HEK293 (cell line): ENCODE measurements at regions not wholly inside any gene's neighbourhood (a gene's known extent, or its start where the extent isn't known, plus 50 kb on each side); places are given as distances from the start of the nearest gene placed in this dataset.

Experiments
- CTCF ChIA-PET: fragments of 350-600 bp; formaldehyde crosslinking; extraction: SDS; loops from one replicate; lab custom pipeline; 2021; ENCODE audit warnings: antibody characterized with exemption; lab: Yijun Ruan, JAX
- POLR2A ChIA-PET: fragments of 300-600 bp; formaldehyde crosslinking; extraction: SDS; loops from one replicate; lab custom pipeline; 2020; ENCODE audit warnings: antibody characterized with exemption, inconsistent platforms; lab: Yijun Ruan, JAX
- H3K27ac ChIP-seq: fragments of 200-500 bp; sonication (Bioruptor generic); 2 replicates; pipeline ENCODE4 v1.5.1; 2014; ENCODE audit warnings: low read depth, low read length, control low read depth, inconsistent platforms; ENCODE audit errors: extremely low read depth
- H3K36me3 ChIP-seq, 2 experiments: fragments of 200-500 bp in 1 of 2; sonication (Bioruptor generic) in 1 of 2; 1 replicate in 1 of 2; 2 replicates in 1 of 2; pipeline ENCODE4 v1.5.1; 2014 to 2017; ENCODE audit warnings: inconsistent platforms in 2 of 2, low read length in 2 of 2; ENCODE audit not compliant: control insufficient read depth in 2 of 2, insufficient read depth in 1 of 2
- H3K4me1 ChIP-seq: fragments of 200-500 bp; sonication (Bioruptor generic); 2 replicates; pipeline ENCODE4 v1.5.1; 2014; ENCODE audit warnings: mild to moderate bottlenecking, low read length, inconsistent platforms; ENCODE audit not compliant: control insufficient read depth, insufficient read depth
- H3K4me3 ChIP-seq: 2 replicates; pipeline ENCODE4 v1.5.1; 2011; ENCODE audit warnings: low read depth, mild to moderate bottlenecking, control low read depth, low read length, moderate library complexity
- H3K9me3 ChIP-seq: fragments of 200-500 bp; sonication (Bioruptor generic); 2 replicates; pipeline ENCODE4 v1.5.1; 2014; ENCODE audit warnings: low read depth, low read length, inconsistent platforms; ENCODE audit not compliant: control insufficient read depth, insufficient read depth
- ELK4 ChIP-seq: IDR thresholded peaks from 2 replicates; pipeline ENCODE4 v1.6.1; 2011; ENCODE audit warnings: mild to moderate bottlenecking, low read depth, low read length, borderline replicate concordance
- KLF1 ChIP-seq: fragments of 450-650 bp; formaldehyde crosslinking; IDR thresholded peaks from 2 replicates; pipeline ENCODE4 v1.5.1; 2016; ENCODE audit warnings: missing biosample characterization, missing genetic modification characterization
- PRDM6 ChIP-seq: fragments of 450-650 bp; formaldehyde crosslinking; IDR thresholded peaks from 2 replicates; pipeline ENCODE4 v1.5.1; 2017; ENCODE audit warnings: missing biosample characterization, missing genetic modification characterization
- SETDB1 ChIP-seq: IDR thresholded peaks from one replicate; pipeline ENCODE4 v1.6.1; 2017; ENCODE audit warnings: mild to moderate bottlenecking, low read length, moderate library complexity, mixed read lengths; ENCODE audit not compliant: insufficient read length
- ZBTB11 ChIP-seq: fragments of 450-650 bp; formaldehyde crosslinking; conservative IDR thresholded peaks from 2 replicates; pipeline ENCODE4 v1.5.1; 2016; ENCODE audit warnings: low read depth, missing biosample characterization, missing genetic modification characterization
- ZFHX2 ChIP-seq: fragments of 450-650 bp; formaldehyde crosslinking; conservative IDR thresholded peaks from 2 replicates; pipeline ENCODE4 v1.5.1; 2016; ENCODE audit warnings: missing biosample characterization, missing genetic modification characterization
- ZNF19 ChIP-seq: fragments of 450-650 bp; formaldehyde crosslinking; IDR thresholded peaks from 2 replicates; pipeline ENCODE4; 2016; ENCODE audit warnings: missing biosample characterization, missing genetic modification characterization, low read depth
- ZNF248 ChIP-seq: fragments of 450-650 bp; formaldehyde crosslinking; IDR thresholded peaks from 2 replicates; pipeline ENCODE4 v1.5.1; 2017; ENCODE audit warnings: missing biosample characterization, missing genetic modification characterization
- ZNF280C ChIP-seq: fragments of 450-650 bp; formaldehyde crosslinking; IDR thresholded peaks from 2 replicates; pipeline ENCODE4 v1.5.1; 2016; ENCODE audit warnings: missing biosample characterization, missing genetic modification characterization
- ZNF350 ChIP-seq: fragments of 450-650 bp; formaldehyde crosslinking; IDR thresholded peaks from 2 replicates; pipeline ENCODE4 v1.5.0; 2017; ENCODE audit warnings: missing biosample characterization, mild to moderate bottlenecking, missing genetic modification characterization
- ZNF362 ChIP-seq: fragments of 450-650 bp; formaldehyde crosslinking; IDR thresholded peaks from 2 replicates; pipeline ENCODE4 v1.5.1; 2016; ENCODE audit warnings: missing biosample characterization, missing genetic modification characterization
- ZNF394 ChIP-seq: fragments of 450-650 bp; formaldehyde crosslinking; IDR thresholded peaks from 2 replicates; pipeline ENCODE4 v1.5.1; 2016; ENCODE audit warnings: missing biosample characterization, missing genetic modification characterization, mild to moderate bottlenecking, moderate library complexity, borderline replicate concordance
- ZNF423 ChIP-seq: fragments of 450-650 bp; formaldehyde crosslinking; IDR thresholded peaks from 2 replicates; pipeline ENCODE4 v1.5.1; 2016; ENCODE audit warnings: missing biosample characterization, missing genetic modification characterization
- ZNF488 ChIP-seq: fragments of 450-650 bp; formaldehyde crosslinking; IDR thresholded peaks from 2 replicates; pipeline ENCODE4 v1.5.1; 2016; ENCODE audit warnings: missing biosample characterization, missing genetic modification characterization
- ZNF626 ChIP-seq: fragments of 450-650 bp; sonication (Bioruptor Pico); formaldehyde crosslinking; IDR thresholded peaks from 2 replicates; pipeline ENCODE4 v1.5.1; 2018; ENCODE audit warnings: missing biosample characterization, missing genetic modification characterization, inconsistent platforms
- ZNF670 ChIP-seq: fragments of 450-650 bp; formaldehyde crosslinking; IDR thresholded peaks from 2 replicates; pipeline ENCODE4 v1.5.1; 2016; ENCODE audit warnings: missing biosample characterization, missing genetic modification characterization, low read depth
- ZNF777 ChIP-seq: fragments of 450-650 bp; formaldehyde crosslinking; IDR thresholded peaks from 2 replicates; pipeline ENCODE4 v1.5.1; 2017; ENCODE audit warnings: missing biosample characterization, missing genetic modification characterization, borderline replicate concordance

- no peak for TF ChIP-seq PRDM6 (tag by site-specific recombination)
- no peak for TF ChIP-seq ZNF394 (tag by site-specific recombination)
- TF ChIP-seq ZNF777 (tag by site-specific recombination): no peak
- TF ChIP-seq, all 188 proteins: peak for 0
Observed at GRCh38 chr3:147187687-147188086, 218.7 kb downstream of the ZIC4 start (continued).

GRCh38 chr3:147185781-147186180 lies 220.6 kb downstream of the ZIC4 start:
- Histone ChIP-seq H3K4me3 (no peak overlapping the region), H3K36me3 (no peaks in the 10 kb centered on the region), H3K4me1 (no peaks in the 10 kb centered on the region), H3K9me3 (no peaks in the 10 kb centered on the region)
- ChIA-PET CTCF (no interaction called here), POLR2A (no interaction called here)
- TF ChIP-seq ZNF423 (tag by site-specific recombination) (no peak), ZNF488 (no peak), ZNF777 (tag by site-specific recombination) (no peak), ELK4 (no peak), ZNF280C (tag by site-specific recombination) (no peak), KLF1 (tag by site-specific recombination) (no peak), ZNF362 (tag by site-specific recombination) (no peak), ZNF350 (tag by site-specific recombination) (no peak), ZNF626 (no peak), ZFHX2 (no peak), ZNF248 (tag by site-specific recombination) (no peak), ZNF670 (no peak), SETDB1 (no peak), ZBTB11 (tag by site-specific recombination) (no peak), ZNF19 (no peak)
- TF ChIP-seq, all 188 proteins: peak for 0
- no peak overlapping the region for H3K27ac ChIP-seq
